Sigmoid colon (tissue), 6 donors: ENCODE measurements at regions not wholly inside any gene's neighbourhood (a gene's known extent, or its start where the extent isn't known, plus 50 kb on each side); places are given as distances from the start of the nearest gene placed in this dataset.

Experiments
- DNase-seq: peaks from one replicate; pipeline ENCODE4 v3.0.0-alpha.2; 2019
- H3K27ac ChIP-seq, 4 donors: fragments of 200-600 bp; sonication (generic); one replicate each; pipeline ENCODE4 v1.5.1; 2016 to 2019; ENCODE audit warnings: mild to moderate bottlenecking in 1 of 4
- H3K27me3 ChIP-seq, 3 donors: fragments of 200-600 bp; sonication (generic); one replicate each; pipeline ENCODE4 v1.5.1; 2019; ENCODE audit warnings: mild to moderate bottlenecking in 1 of 3
- H3K36me3 ChIP-seq, 4 donors: fragments of 200-600 bp; sonication (generic); one replicate each; pipeline ENCODE4 v1.5.1; 2016 to 2019
- H3K4me1 ChIP-seq, 4 donors: fragments of 200-600 bp; sonication (generic); one replicate each; pipeline ENCODE4 v1.5.1; 2017 to 2019
- H3K4me3 ChIP-seq, 4 donors: fragments of 200-600 bp; sonication (generic); one replicate each; pipeline ENCODE4 v1.5.1; 2017 to 2019; ENCODE audit warnings: mild to moderate bottlenecking in 2 of 4, moderate library complexity in 1 of 4
- H3K9me3 ChIP-seq, 4 donors: fragments of 200-600 bp in 3 of 4; sonication (generic) in 3 of 4; one replicate each; pipeline versions ENCODE4 v1.5.1 to v1.6.1; 2013 to 2019
- EP300 ChIP-seq, 4 donors: sonication (generic); formaldehyde crosslinking; IDR thresholded peaks; one replicate each; pipeline ENCODE4 v1.6.1; 2017; ENCODE audit warnings: antibody characterized with exemption in 4 of 4
- POLR2A ChIP-seq, 2 donors: fragments of 450-650 bp; IDR thresholded peaks; one replicate each; pipeline ENCODE4 v1.6.1; 2016; ENCODE audit warnings: antibody characterized with exemption in 2 of 2, mild to moderate bottlenecking in 2 of 2, moderate library complexity in 2 of 2
- POLR2AphosphoS5 ChIP-seq, 4 donors: sonication (generic); formaldehyde crosslinking; IDR thresholded peaks; one replicate each; pipeline ENCODE4 v1.6.1; 2017; ENCODE audit warnings: antibody characterized with exemption in 4 of 4
- WGBS, 2 donors: extraction: QIAGEN DNeasy Blood & Tissue Kit; methylation state at CpG; one replicate each; pipeline ENCODE4 v1.1.7; 2013; 5-methylcytosine and 5-hydroxymethylcytosine counted together
- intact Hi-C: fragments of 100-400 bp; cut with DNase I; formaldehyde crosslinking; loops from one replicate; pipeline ENCODE4 v1.15.1; 2023
- TF ChIP-seq, protein P1 (sequence below), 4 experiments: fragments of 450-650 bp in 3 of 4; fragments of 200-600 bp in 1 of 4; IDR thresholded peaks; one replicate each; pipeline ENCODE4 v1.5.1; 2016 to 2019; ENCODE audit warnings: antibody characterized with exemption in 4 of 4, mild to moderate bottlenecking in 3 of 4, moderate library complexity in 2 of 4
- donor health status: healthy with polysubstance abuse.
- donor health status: healthy.

DNA sequence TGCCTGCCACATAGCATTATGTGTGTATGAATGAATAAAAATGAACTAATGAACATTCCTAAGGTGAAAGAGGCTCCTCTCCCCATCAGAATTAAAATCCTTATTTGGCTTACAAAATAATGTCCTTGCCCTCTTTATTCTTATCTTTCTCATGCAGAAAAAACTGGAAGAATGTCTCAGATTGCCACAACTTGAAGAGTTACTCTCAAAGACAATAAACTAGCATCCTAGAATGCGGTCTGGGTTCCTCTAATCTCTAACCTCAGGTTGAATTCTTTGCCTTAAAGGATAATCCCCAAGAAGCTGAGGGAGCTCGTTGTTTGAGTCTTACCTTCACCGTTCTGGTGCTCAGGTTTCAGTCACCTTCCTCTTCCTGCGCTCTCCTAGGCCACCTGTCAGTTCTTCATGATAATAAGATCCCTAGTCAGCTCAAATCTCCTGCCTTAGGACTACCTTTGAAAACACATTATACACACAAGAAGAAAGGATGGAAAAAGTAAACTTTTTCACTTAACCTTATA is 147.1 kb downstream of the PHLDA1 start:
- WGBS, 2 donors, result 91 to 93% methylated on average over 4 of the region's 4 CpGs
- H3K4me3 ChIP-seq, result no peak overlapping the region

DNA sequence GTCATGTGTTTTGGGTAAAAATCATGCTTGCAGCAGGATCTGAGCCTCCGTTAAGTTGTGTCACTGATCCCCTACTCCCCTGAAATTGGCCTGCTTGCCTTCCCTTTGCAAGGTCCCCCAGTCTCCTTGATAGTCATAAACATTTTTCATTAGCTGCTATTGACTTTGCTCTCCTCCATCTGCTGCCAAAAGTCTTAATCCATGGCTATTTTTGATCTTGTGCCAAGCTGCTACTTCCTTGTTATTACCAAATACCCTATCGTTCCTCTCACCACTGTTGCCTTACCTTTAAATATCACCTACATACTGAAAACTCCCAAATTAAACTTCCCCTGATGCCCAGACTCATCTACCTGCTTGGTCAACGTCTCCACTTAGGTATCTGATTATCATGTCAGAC is 148.3 kb downstream of the PHLDA1 start:
- DNase-seq, result no peak
- intact Hi-C loops, result no loop called here

More for the DNA sequence above, 147.1 kb downstream of the PHLDA1 start:
- no peak overlapping the region for H3K27ac ChIP-seq
- H3K4me1 ChIP-seq, result no peaks in the 10 kb centered on the region
- no peaks in the 10 kb centered on the region for H3K36me3 ChIP-seq
- TF ChIP-seq POLR2A (IDR thresholded peaks at IDR 0.05), result no peak
- no peak for TF ChIP-seq EP300 (IDR thresholded peaks at IDR 0.05)
- TF ChIP-seq, protein P1, sequence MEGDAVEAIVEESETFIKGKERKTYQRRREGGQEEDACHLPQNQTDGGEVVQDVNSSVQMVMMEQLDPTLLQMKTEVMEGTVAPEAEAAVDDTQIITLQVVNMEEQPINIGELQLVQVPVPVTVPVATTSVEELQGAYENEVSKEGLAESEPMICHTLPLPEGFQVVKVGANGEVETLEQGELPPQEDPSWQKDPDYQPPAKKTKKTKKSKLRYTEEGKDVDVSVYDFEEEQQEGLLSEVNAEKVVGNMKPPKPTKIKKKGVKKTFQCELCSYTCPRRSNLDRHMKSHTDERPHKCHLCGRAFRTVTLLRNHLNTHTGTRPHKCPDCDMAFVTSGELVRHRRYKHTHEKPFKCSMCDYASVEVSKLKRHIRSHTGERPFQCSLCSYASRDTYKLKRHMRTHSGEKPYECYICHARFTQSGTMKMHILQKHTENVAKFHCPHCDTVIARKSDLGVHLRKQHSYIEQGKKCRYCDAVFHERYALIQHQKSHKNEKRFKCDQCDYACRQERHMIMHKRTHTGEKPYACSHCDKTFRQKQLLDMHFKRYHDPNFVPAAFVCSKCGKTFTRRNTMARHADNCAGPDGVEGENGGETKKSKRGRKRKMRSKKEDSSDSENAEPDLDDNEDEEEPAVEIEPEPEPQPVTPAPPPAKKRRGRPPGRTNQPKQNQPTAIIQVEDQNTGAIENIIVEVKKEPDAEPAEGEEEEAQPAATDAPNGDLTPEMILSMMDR (IDR thresholded peaks at IDR 0.05), result no peak
- no peak for TF ChIP-seq POLR2AphosphoS5 (IDR thresholded peaks at IDR 0.05)
- intact Hi-C loops, result no loop called here
- no peaks in the 10 kb centered on the region for H3K27me3 ChIP-seq
- no peaks in the 10 kb centered on the region for H3K9me3 ChIP-seq
- no peak for DNase-seq

DNA sequence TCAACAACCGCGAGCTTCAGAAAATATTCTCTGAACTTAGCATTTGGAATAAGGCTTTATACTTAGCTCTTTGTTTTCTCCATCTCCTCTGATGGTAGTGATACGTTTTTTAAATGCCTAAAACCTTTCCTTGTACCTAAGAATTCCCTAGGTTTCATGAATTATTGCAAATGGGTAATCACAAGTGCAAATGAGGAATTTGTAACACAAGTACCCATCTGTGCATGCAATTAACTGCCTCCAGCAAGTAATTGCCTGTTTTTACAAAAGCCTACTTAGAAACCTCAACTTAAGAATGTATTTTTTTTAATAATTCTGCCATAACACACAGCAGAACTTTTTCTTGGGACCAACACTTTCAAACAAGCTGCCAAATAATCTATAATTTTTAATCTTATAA is 149.2 kb downstream of the PHLDA1 start:
- DNase-seq, result no peak
- no peaks in the 10 kb centered on the region for H3K27me3 ChIP-seq
- H3K9me3 ChIP-seq, result no peaks in the 10 kb centered on the region
- 80 to 83% methylated on average over 3 of the region's 3 CpGs for WGBS, 2 donors
- no peak overlapping the region for H3K4me3 ChIP-seq
- H3K4me1 ChIP-seq, result no peaks in the 10 kb centered on the region
- intact Hi-C loops, result no loop called here
- TF ChIP-seq POLR2AphosphoS5 (IDR thresholded peaks at IDR 0.05) (no peak), POLR2A (IDR thresholded peaks at IDR 0.05) (no peak), EP300 (IDR thresholded peaks at IDR 0.05) (no peak)
- TF ChIP-seq, protein P1 (IDR thresholded peaks at IDR 0.05), result no peak
- no peaks in the 10 kb centered on the region for H3K36me3 ChIP-seq
- H3K27ac ChIP-seq, result no peak overlapping the region

More for the DNA sequence above, 148.3 kb downstream of the PHLDA1 start:
- WGBS, 2 donors, result 49 to 73% methylated on average over 3 of the region's 3 CpGs
- TF ChIP-seq POLR2AphosphoS5 (IDR thresholded peaks at IDR 0.05) (no peak), EP300 (IDR thresholded peaks at IDR 0.05) (no peak), POLR2A (IDR thresholded peaks at IDR 0.05) (no peak)
- TF ChIP-seq, protein P1 (IDR thresholded peaks at IDR 0.05), result no peak
- no peak overlapping the region for H3K27ac ChIP-seq
- no peaks in the 10 kb centered on the region for H3K27me3 ChIP-seq
- H3K4me3 ChIP-seq, result no peak overlapping the region
- H3K4me1 ChIP-seq, result no peaks in the 10 kb centered on the region
- no peaks in the 10 kb centered on the region for H3K36me3 ChIP-seq
- H3K9me3 ChIP-seq, result no peaks in the 10 kb centered on the region

DNA sequence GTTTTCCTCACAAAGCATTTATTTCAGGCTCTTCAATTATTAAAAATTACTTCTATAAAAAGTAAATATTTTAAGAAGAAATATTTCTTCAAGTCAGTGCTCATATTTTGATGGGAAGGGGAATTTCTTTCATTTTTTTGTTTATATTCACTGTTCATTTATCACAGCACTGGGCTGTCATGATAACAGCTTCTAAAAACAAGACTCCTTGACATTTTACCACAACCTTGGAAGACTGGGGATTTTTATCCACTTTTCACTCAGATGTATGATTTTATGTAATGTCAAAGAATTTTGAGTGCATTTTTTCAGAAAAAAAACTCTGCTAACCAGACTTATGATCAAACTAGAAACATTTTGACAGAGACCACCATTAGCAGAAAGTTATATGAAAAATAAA is 149.7 kb downstream of the PHLDA1 start:
- TF ChIP-seq POLR2A (IDR thresholded peaks at IDR 0.05) (no peak), EP300 (IDR thresholded peaks at IDR 0.05) (no peak), POLR2AphosphoS5 (IDR thresholded peaks at IDR 0.05) (no peak)
- TF ChIP-seq, protein P1 (IDR thresholded peaks at IDR 0.05), result no peak
- DNase-seq, result no peak
- intact Hi-C loops, result no loop called here
- no peaks in the 10 kb centered on the region for H3K4me1 ChIP-seq
- no peak overlapping the region for H3K27ac ChIP-seq
- H3K4me3 ChIP-seq, result no peak overlapping the region
- H3K9me3 ChIP-seq, result no peaks in the 10 kb centered on the region
- no peaks in the 10 kb centered on the region for H3K36me3 ChIP-seq
- no peaks in the 10 kb centered on the region for H3K27me3 ChIP-seq
